MM.1S (cell line): ENCODE measurements at regions not wholly inside any gene's neighbourhood (a gene's known extent, or its start where the extent isn't known, plus 50 kb on each side); places are given as distances from the start of the nearest gene placed in this dataset.

ENCODE experiments used
- CTCF ChIP-seq: fragments of 300-600 bp; sonication (generic); IDR thresholded peaks from 2 replicates; pipeline ENCODE4 v1.5.1; 2016; ENCODE audit warnings: antibody characterized with exemption, low read length, mixed read lengths
- EZH2 ChIP-seq: fragments of 300-600 bp; sonication (generic); optimal IDR thresholded peaks from 2 replicates; pipeline ENCODE3; 2017; ENCODE audit warnings: low read depth, mild to moderate bottlenecking, antibody characterized with exemption, low read length, mixed read lengths
- EZH2phosphoT487 ChIP-seq: fragments of 300-600 bp; sonication (generic); IDR thresholded peaks from 2 replicates; pipeline ENCODE4 v1.6.1; 2018; ENCODE audit warnings: antibody characterized with exemption, low read length

- no peak for TF ChIP-seq CTCF
- no peak for TF ChIP-seq EZH2
- no peak for TF ChIP-seq EZH2phosphoT487
Measured at GRCh38 chr13:106628936-106629659, 61.2 kb upstream of the ARGLU1 start.
